H1 (cell line): ENCODE measurements at regions not wholly inside any gene's neighbourhood (a gene's known extent, or its start where the extent isn't known, plus 50 kb on each side); places are given as distances from the start of the nearest gene placed in this dataset.

Experiments
- CTCF ChIA-PET: fragments of 300-600 bp; sonication (Branson Sonifier 250); formaldehyde crosslinking; loops from one replicate; lab custom pipeline; 2021; ENCODE audit not compliant: partially characterized antibody; lab: Charles Lee
- POLR2A ChIA-PET: fragments of 300-600 bp; sonication (Branson Sonifier 250); formaldehyde crosslinking; loops from one replicate; lab custom pipeline; 2021; ENCODE audit warnings: inconsistent platforms; ENCODE audit not compliant: partially characterized antibody; lab: Charles Lee
- DNase-seq, 2 experiments: peaks; one replicate each; pipeline versions ENCODE4 v3.0.0 to v3.0.0-alpha.2; 2010 to 2022; ENCODE audit warnings: low spot score in 2 of 2, low read depth in 1 of 2, mixed read lengths in 1 of 2
- FAIRE-seq: peaks from 2 replicates; lab custom pipeline; 2011; peaks lifted over from hg19 to GRCh38; lab: Jason Lieb, UNC
- H2AFZ ChIP-seq: 2 replicates; pipeline ENCODE4 v1.8.1; 2012; ENCODE audit warnings: low read length, inconsistent platforms
- H2AK5ac ChIP-seq: 2 replicates; pipeline ENCODE4 v1.6.1; 2013; ENCODE audit warnings: low read depth, low read length
- H2BK120ac ChIP-seq: replicated peaks from 2 replicates; pipeline ENCODE3; 2013; ENCODE audit warnings: low read depth, low read length, inconsistent platforms
- H2BK12ac ChIP-seq: 2 replicates; pipeline ENCODE4 v1.6.1; 2013; ENCODE audit warnings: low read depth, low read length
- H2BK15ac ChIP-seq: 2 replicates; pipeline ENCODE4 v1.6.1; 2013; ENCODE audit warnings: low read length
- H2BK20ac ChIP-seq: 2 replicates; pipeline ENCODE4 v1.6.1; 2013; ENCODE audit warnings: low read length
- H2BK5ac ChIP-seq: 2 replicates; pipeline ENCODE4 v1.6.1; 2013; ENCODE audit warnings: low read depth, low read length
- H3K14ac ChIP-seq: 2 replicates; pipeline ENCODE4 v1.6.1; 2013; ENCODE audit warnings: inconsistent platforms; ENCODE audit not compliant: insufficient read length
- H3K18ac ChIP-seq: 2 replicates; pipeline ENCODE4 v1.6.1; 2013; ENCODE audit warnings: low read length; ENCODE audit errors: extremely low read depth
- H3K23ac ChIP-seq: 2 replicates; pipeline ENCODE4 v1.6.1; 2013; ENCODE audit warnings: inconsistent platforms; ENCODE audit not compliant: insufficient read length
- H3K23me2 ChIP-seq: 2 replicates; pipeline ENCODE4 v1.6.1; 2013; ENCODE audit warnings: low read depth, low read length
- H3K27ac ChIP-seq: 2 replicates; pipeline ENCODE4 v1.6.1; 2011; ENCODE audit warnings: low read depth, low read length, inconsistent platforms
- H3K27me3 ChIP-seq, 4 experiments: replicated peaks in 1 of 4; 1 replicate in 1 of 4; 2 replicates in 3 of 4; pipeline versions ENCODE4 v1.6.1 to v1.8.1; 2011 to 2013; ENCODE audit warnings: low read length in 3 of 4, mild to moderate bottlenecking in 3 of 4, inconsistent platforms in 2 of 4, mixed read lengths in 2 of 4, moderate library complexity in 1 of 4; ENCODE audit not compliant: control insufficient read depth in 3 of 4, insufficient read depth in 3 of 4; ENCODE audit errors: extremely low read depth in 1 of 4
- H3K36me3 ChIP-seq, 4 experiments: 2 replicates each; pipeline versions ENCODE4 v1.6.1 to v1.8.1; 2011 to 2013; ENCODE audit warnings: mild to moderate bottlenecking in 4 of 4, low read length in 3 of 4, moderate library complexity in 2 of 4, control low read depth in 1 of 4, inconsistent platforms in 1 of 4; ENCODE audit not compliant: insufficient read depth in 4 of 4, control insufficient read depth in 2 of 4
- H3K4ac ChIP-seq: replicated peaks from 2 replicates; pipeline ENCODE3; 2013; ENCODE audit warnings: low read length, low read depth, mixed read lengths, inconsistent platforms; ENCODE audit not compliant: insufficient read length
- H3K4me1 ChIP-seq, 4 experiments: replicated peaks in 1 of 4; 1 replicate in 1 of 4; 2 replicates in 3 of 4; pipeline versions ENCODE4 v1.6.1 to v1.8.1; 2011 to 2013; ENCODE audit warnings: low read length in 3 of 4, inconsistent platforms in 2 of 4, mixed read lengths in 1 of 4; ENCODE audit not compliant: insufficient read depth in 4 of 4, control insufficient read depth in 3 of 4
- H3K4me2 ChIP-seq, 2 experiments: 2 replicates each; pipeline versions ENCODE4 v1.6.1 to v1.8.1; 2011 to 2013; ENCODE audit warnings: low read depth in 2 of 2, low read length in 2 of 2, control low read depth in 1 of 2, inconsistent platforms in 1 of 2, mild to moderate bottlenecking in 1 of 2; ENCODE audit not compliant: insufficient read depth in 1 of 2
- H3K4me3 ChIP-seq, 4 experiments: fragments of 200-600, 300-600 bp in 1 of 4; sonication (generic), shearing (Covaris generic), sonication (Bioruptor Twin) in 1 of 4; 2 replicates each; pipeline versions ENCODE4 v1.5.1 to v1.8.1; 2011 to 2016; ENCODE audit warnings: low read length in 4 of 4, low read depth in 3 of 4, control low read depth in 2 of 4, inconsistent platforms in 2 of 4, mild to moderate bottlenecking in 2 of 4, mixed read lengths in 1 of 4, moderate library complexity in 1 of 4; ENCODE audit not compliant: insufficient read depth in 2 of 4; ENCODE audit errors: extremely low read depth in 1 of 4
- H3K56ac ChIP-seq: replicated peaks from 2 replicates; pipeline ENCODE3; 2013; ENCODE audit warnings: low read depth, mild to moderate bottlenecking, mixed read lengths, low read length, inconsistent platforms; ENCODE audit not compliant: insufficient read length
- H3K79me1 ChIP-seq: 2 replicates; pipeline ENCODE4 v1.6.1; 2013; ENCODE audit warnings: low read depth, low read length, control low read depth
- H3K79me2 ChIP-seq, 2 experiments: 2 replicates each; pipeline versions ENCODE4 v1.6.1 to v1.8.1; 2012 to 2013; ENCODE audit warnings: low read length in 2 of 2, mild to moderate bottlenecking in 2 of 2, inconsistent platforms in 1 of 2; ENCODE audit not compliant: insufficient read depth in 2 of 2, control insufficient read depth in 1 of 2
- H3K9ac ChIP-seq, 4 experiments: replicated peaks in 1 of 4; 1 replicate in 1 of 4; 2 replicates in 3 of 4; pipeline versions ENCODE4 v1.6.1 to v1.8.1; 2011 to 2013; ENCODE audit warnings: low read depth in 3 of 4, low read length in 3 of 4, control low read depth in 2 of 4, mild to moderate bottlenecking in 2 of 4, moderate library complexity in 2 of 4, inconsistent platforms in 1 of 4; ENCODE audit errors: extremely low read depth in 1 of 4
- H3K9me3 ChIP-seq, 2 experiments: 2 replicates each; pipeline versions ENCODE4 v1.6.1 to v1.8.1; 2012 to 2013; ENCODE audit warnings: mild to moderate bottlenecking in 2 of 2, moderate library complexity in 2 of 2, control low read depth in 1 of 2, inconsistent platforms in 1 of 2, low read depth in 1 of 2, low read length in 1 of 2, mixed read lengths in 1 of 2; ENCODE audit not compliant: insufficient read depth in 2 of 2
- H4K20me1 ChIP-seq, 2 experiments: replicated peaks in 1 of 2; 2 replicates each; pipeline versions ENCODE3 to v1.8.1; 2011 to 2013; ENCODE audit warnings: inconsistent platforms in 2 of 2, low read length in 2 of 2, mild to moderate bottlenecking in 1 of 2; ENCODE audit not compliant: insufficient read depth in 2 of 2, control insufficient read depth in 1 of 2
- H4K5ac ChIP-seq: 2 replicates; pipeline ENCODE4 v1.6.1; 2013; ENCODE audit warnings: low read length, low read depth, mixed read lengths, inconsistent platforms; ENCODE audit not compliant: insufficient read length
- H4K8ac ChIP-seq: 2 replicates; pipeline ENCODE4 v1.8.0; 2013; ENCODE audit warnings: mild to moderate bottlenecking, moderate library complexity, low read length, inconsistent platforms; ENCODE audit not compliant: insufficient read depth; ENCODE audit errors: extremely low read depth
- H4K91ac ChIP-seq: replicated peaks from 2 replicates; pipeline ENCODE3; 2013; ENCODE audit warnings: low read length, mixed read lengths, inconsistent platforms; ENCODE audit not compliant: insufficient read length
- BCL11A ChIP-seq, 2 experiments: IDR thresholded peaks; one replicate each; pipeline ENCODE4 v1.6.1; 2011; ENCODE audit warnings: low read depth in 2 of 2, low read length in 2 of 2, mild to moderate bottlenecking in 2 of 2
- CTCF ChIP-seq, 3 experiments: IDR thresholded peaks; 1 replicate in 2 of 3; 2 replicates in 1 of 3; pipeline versions ENCODE4 v1.5.1 to v1.6.1; 2011; ENCODE audit warnings: low read length in 3 of 3, mild to moderate bottlenecking in 3 of 3, inconsistent platforms in 2 of 3, low read depth in 1 of 3, moderate library complexity in 1 of 3; ENCODE audit not compliant: insufficient read depth in 1 of 3; ENCODE audit errors: control extremely low read depth in 1 of 3
- EGR1 ChIP-seq: IDR thresholded peaks from 2 replicates; pipeline ENCODE4 v1.6.1; 2011; ENCODE audit warnings: low read depth, low read length, borderline replicate concordance
- EP300 ChIP-seq, 2 experiments: IDR thresholded peaks; 1 replicate in 1 of 2; 2 replicates in 1 of 2; pipeline ENCODE4 v1.6.1; 2011 to 2012; ENCODE audit warnings: low read depth in 2 of 2, low read length in 2 of 2, mild to moderate bottlenecking in 2 of 2, borderline replicate concordance in 1 of 2, inconsistent platforms in 1 of 2, moderate library complexity in 1 of 2
- GABPA ChIP-seq: IDR thresholded peaks from 2 replicates; pipeline ENCODE4 v1.6.1; 2011; ENCODE audit warnings: mild to moderate bottlenecking, low read length, moderate library complexity, borderline replicate concordance; ENCODE audit not compliant: insufficient read depth
- JUND ChIP-seq: IDR thresholded peaks from 2 replicates; pipeline ENCODE4 v1.6.1; 2011; ENCODE audit warnings: mild to moderate bottlenecking, improper control_type of control experiment, low read length
- RXRA ChIP-seq: IDR thresholded peaks from 2 replicates; pipeline ENCODE4 v1.6.1; 2011; ENCODE audit warnings: low read depth, mild to moderate bottlenecking, low read length, moderate library complexity; ENCODE audit not compliant: insufficient read depth
- SP1 ChIP-seq: IDR thresholded peaks from 2 replicates; pipeline ENCODE4 v1.6.1; 2011; ENCODE audit warnings: low read depth, low read length
- USF2 ChIP-seq: IDR thresholded peaks from 2 replicates; pipeline ENCODE4 v1.6.1; 2011; ENCODE audit warnings: low read length, improper control_type of control experiment
- WGBS, 2 experiments: shearing (Covaris generic) in 1 of 2; methylation state at CpG; one replicate each; pipeline versions ENCODE4 v1.1.6 to v1.1.7; 2013 to 2015; ENCODE audit warnings: low lambda C conversion rate in 2 of 2, mixed read lengths in 2 of 2, inconsistent platforms in 1 of 2, low coverage in 1 of 2, missing lambda C conversion rate in 1 of 2; ENCODE audit not compliant: insufficient replicate concordance in 2 of 2, insufficient coverage in 1 of 2, insufficient read length in 1 of 2; ENCODE audit errors: extremely low coverage in 1 of 2, missing lambda C conversion rate in 1 of 2; 5-methylcytosine and 5-hydroxymethylcytosine counted together

- Histone ChIP-seq H2BK120ac (no peak overlapping the region), H3K4me1 (no peaks in the 10 kb centered on the region), H4K20me1 (no peaks in the 10 kb centered on the region), H3K27me3 (no peaks in the 10 kb centered on the region; a peak in 1 of 7 replicates), H3K9ac (no peak overlapping the region), H3K56ac (no peak overlapping the region), H2BK12ac (no peak overlapping the region), H2AFZ (no peak overlapping the region), H4K8ac (no peak overlapping the region), H4K5ac (no peak overlapping the region), H3K4ac (no peak overlapping the region), H3K27ac (no peak overlapping the region), H3K23me2 (no peaks in the 10 kb centered on the region; the same call in 1 of the 2 replicates), H2AK5ac (no peak overlapping the region), H4K91ac (no peak overlapping the region), H3K4me3 (no peak overlapping the region), H3K79me2 (no peaks in the 10 kb centered on the region), H3K14ac (no peak overlapping the region), H3K4me2 (no peak overlapping the region), H2BK20ac (no peak overlapping the region), H2BK5ac (no peak overlapping the region), H3K36me3 (no peaks in the 10 kb centered on the region), H3K18ac (no peak overlapping the region), H3K9me3 (no peaks in the 10 kb centered on the region), H3K79me1 (no peaks in the 10 kb centered on the region), H3K23ac (no peak overlapping the region), H2BK15ac (no peak overlapping the region)
- FAIRE-seq (no peak), DNase-seq (no peak)
- ChIA-PET POLR2A (no interaction called here), CTCF (interaction anchor here (1.0 to 8.5 kb wide), 3 partner anchors 21 to 545 kb away, joined by 3 to 94 read pairs (median 7); partner anchors contain the start of gene EGR2)
- 84% methylated on average over 11 of the region's 11 CpGs; no CpG with 5 or more reads in 1 of the 2 experiments for WGBS, 2 experiments
- TF ChIP-seq BCL11A (IDR thresholded peaks at IDR 0.05; ENCODE audit: low read depth in 2 of 2, low read length in 2 of 2) = no peak
- TF ChIP-seq SP1 = no peak
- no peak for TF ChIP-seq JUND
- TF ChIP-seq RXRA = no peak
- no peak for TF ChIP-seq EGR1
- TF ChIP-seq EP300 (IDR thresholded peaks at IDR 0.05; ENCODE audit: borderline replicate concordance in 1 of 2, low read depth in 2 of 2, low read length in 2 of 2) = no peak
- no peak for TF ChIP-seq USF2
- no peak for TF ChIP-seq CTCF (IDR thresholded peaks at IDR 0.05; ENCODE audit: control extremely low read depth in 1 of 3, insufficient read depth in 1 of 3, low read depth in 1 of 3, low read length in 3 of 3)
- no peak for TF ChIP-seq GABPA
Measured at GRCh38 chr10:62614389-62615157, 189.9 kb upstream of the ADO start.
